ENCODE measurements at regions not wholly inside any gene's neighbourhood (a gene's known extent, or its start where the extent isn't known, plus 50 kb on each side); places are given as distances from the start of the nearest gene placed in this dataset.

DNA sequence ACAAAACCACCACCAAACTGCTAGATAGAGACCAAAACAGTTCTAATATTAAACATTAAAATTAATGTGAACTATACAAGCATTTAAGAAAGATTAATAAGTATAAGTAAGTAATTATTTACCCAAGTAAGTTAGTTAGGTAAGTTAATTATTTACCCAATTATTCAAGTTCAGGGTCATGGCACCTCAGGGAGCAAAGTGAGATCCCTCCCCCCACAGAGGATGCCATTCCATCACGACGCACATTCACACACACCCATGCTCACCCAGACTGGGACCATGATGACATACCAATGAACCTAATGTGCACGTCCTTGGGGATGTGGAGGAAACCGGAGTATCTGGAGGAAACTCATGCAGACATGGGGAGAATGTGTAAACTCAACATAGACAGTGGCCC lies 229.1 kb downstream of the NR2F2 start (continued):
- TF ChIP-seq NFE2L1 (CRISPR knock-in tag; IDR thresholded peaks at IDR 0.05): no peak
- no peak for TF ChIP-seq RORB (CRISPR knock-in tag; IDR thresholded peaks at IDR 0.05)
- TF ChIP-seq NFATC4 (CRISPR knock-in tag; IDR thresholded peaks at IDR 0.05): no peak
- no peak for TF ChIP-seq NR2C2 (CRISPR knock-in tag; IDR thresholded peaks at IDR 0.05)
- TF ChIP-seq HMGA2 (CRISPR knock-in tag; IDR thresholded peaks at IDR 0.05): no peak
- no peak for TF ChIP-seq PREB (CRISPR knock-in tag; IDR thresholded peaks at IDR 0.05; ENCODE audit: borderline replicate concordance)
- no peak for TF ChIP-seq USF1 (CRISPR knock-in tag; IDR thresholded peaks at IDR 0.05)

DNA sequence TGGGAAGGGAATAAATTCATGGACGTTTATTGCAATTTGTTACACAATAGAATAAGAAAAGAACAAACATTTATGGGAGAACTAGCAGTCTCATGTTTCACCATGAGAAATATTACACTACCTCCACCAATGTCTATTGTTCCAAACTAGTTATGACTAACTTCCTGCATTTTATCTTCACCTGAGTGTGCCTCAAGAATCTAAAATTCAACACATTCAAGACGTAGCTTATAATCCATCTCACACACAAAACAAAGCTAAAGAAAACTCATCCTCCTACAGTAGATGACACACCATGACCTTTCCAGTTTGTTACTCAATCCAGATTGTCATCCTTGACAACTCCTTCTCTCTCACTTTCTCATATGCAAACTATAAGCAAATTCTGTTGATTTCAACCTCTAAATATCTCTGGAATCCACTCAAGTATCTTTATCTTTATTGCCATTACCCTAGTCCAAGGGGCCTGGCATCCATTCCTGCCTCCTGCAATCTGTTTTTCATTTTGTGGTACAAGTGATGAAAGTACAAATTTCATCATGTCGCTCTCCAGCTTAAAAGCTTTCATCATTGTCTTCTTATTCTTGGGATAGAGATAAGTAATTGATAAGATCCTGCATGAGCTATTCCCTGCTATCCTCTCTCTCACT lies 229.9 kb downstream of the NR2F2 start:
- 0 out of 2 replicates have a peak, but pooled peaks cover 2% of the 10 kb centered on the region for H3K4me1 Mint-ChIP-seq
- CTCF ChIA-PET: no interaction called here
- TF ChIP-seq SOX15 (CRISPR knock-in tag; IDR thresholded peaks at IDR 0.05): no peak
- TF ChIP-seq USF1 (CRISPR knock-in tag; IDR thresholded peaks at IDR 0.05): no peak
- TF ChIP-seq RORB (CRISPR knock-in tag; IDR thresholded peaks at IDR 0.05): no peak
- no peak for TF ChIP-seq GABPB1 (CRISPR knock-in tag; IDR thresholded peaks at IDR 0.05)
- no peak for TF ChIP-seq ZNF532 (CRISPR knock-in tag; IDR thresholded peaks at IDR 0.05; ENCODE audit: borderline replicate concordance)
- no peak for TF ChIP-seq ATF1 (CRISPR knock-in tag; IDR thresholded peaks at IDR 0.05)
- TF ChIP-seq ZNF423 (CRISPR knock-in tag; IDR thresholded peaks at IDR 0.05): no peak
- TF ChIP-seq ZNF138 (CRISPR knock-in tag; conservative IDR thresholded peaks at IDR 0.05): no peak
- no peak for TF ChIP-seq FOXP4 (CRISPR knock-in tag; IDR thresholded peaks at IDR 0.05)
- no peaks in the 10 kb centered on the region; the same call in 1 of the 2 replicates for H3K27me3 Mint-ChIP-seq (ENCODE audit: low read depth)
- no peak for ATAC-seq
- POLR2A ChIA-PET: no interaction called here
- no peaks in the 10 kb centered on the region; the same call in 1 of the 2 replicates for H3K36me3 Mint-ChIP-seq
- no peak overlapping the region for H3K27ac Mint-ChIP-seq
- H3K9me3 Mint-ChIP-seq: peaks cover 22% of the 10 kb centered on the region
- H3K4me3 Mint-ChIP-seq: no peak overlapping the region
- no peak for DNase-seq (ENCODE audit: low spot score)

DNA sequence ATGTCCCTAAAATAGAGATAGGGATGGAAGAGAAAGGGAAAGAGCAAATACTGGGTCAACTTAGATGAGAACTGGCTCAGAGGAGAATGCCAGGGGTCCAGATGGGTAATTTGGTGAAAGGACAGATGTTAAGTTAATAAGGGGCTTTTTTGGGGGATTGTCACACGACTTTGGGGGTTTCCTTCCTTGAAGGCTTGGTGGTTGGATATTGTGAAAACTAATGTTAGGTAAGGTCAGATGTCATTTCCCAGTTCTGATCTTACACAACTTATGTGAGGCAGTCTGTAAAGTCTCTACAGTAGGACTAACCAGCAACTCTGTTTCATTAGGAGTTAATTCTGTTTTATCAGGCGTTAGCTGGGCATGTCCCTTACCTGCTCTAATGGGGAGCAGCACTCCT lies 231.1 kb downstream of the NR2F2 start:
- Mint-ChIP-seq H3K36me3 (no peaks in the 10 kb centered on the region; the same call in 1 of the 2 replicates), H3K27ac (no peak overlapping the region), H3K4me1 (0 out of 2 replicates have a peak, but pooled peaks cover 2% of the 10 kb centered on the region), H3K9me3 (peaks cover 22% of the 10 kb centered on the region), H3K4me3 (no peak overlapping the region), H3K27me3 (ENCODE audit: low read depth) (no peaks in the 10 kb centered on the region; the same call in 1 of the 2 replicates)
- CTCF ChIA-PET: no interaction called here
- no peak for ATAC-seq
- no peak for DNase-seq (ENCODE audit: low spot score)
- POLR2A ChIA-PET: no interaction called here
- TF ChIP-seq ATF3 (CRISPR knock-in tag; conservative IDR thresholded peaks at IDR 0.05) (no peak), ERG (CRISPR knock-in tag; IDR thresholded peaks at IDR 0.05) (no peak), MXD4 (CRISPR knock-in tag; IDR thresholded peaks at IDR 0.05; ENCODE audit: borderline replicate concordance) (no peak), ZNF317 (CRISPR knock-in tag; IDR thresholded peaks at IDR 0.05; ENCODE audit: borderline replicate concordance, low read depth) (no peak)
- TF ChIP-seq, protein P1, sequence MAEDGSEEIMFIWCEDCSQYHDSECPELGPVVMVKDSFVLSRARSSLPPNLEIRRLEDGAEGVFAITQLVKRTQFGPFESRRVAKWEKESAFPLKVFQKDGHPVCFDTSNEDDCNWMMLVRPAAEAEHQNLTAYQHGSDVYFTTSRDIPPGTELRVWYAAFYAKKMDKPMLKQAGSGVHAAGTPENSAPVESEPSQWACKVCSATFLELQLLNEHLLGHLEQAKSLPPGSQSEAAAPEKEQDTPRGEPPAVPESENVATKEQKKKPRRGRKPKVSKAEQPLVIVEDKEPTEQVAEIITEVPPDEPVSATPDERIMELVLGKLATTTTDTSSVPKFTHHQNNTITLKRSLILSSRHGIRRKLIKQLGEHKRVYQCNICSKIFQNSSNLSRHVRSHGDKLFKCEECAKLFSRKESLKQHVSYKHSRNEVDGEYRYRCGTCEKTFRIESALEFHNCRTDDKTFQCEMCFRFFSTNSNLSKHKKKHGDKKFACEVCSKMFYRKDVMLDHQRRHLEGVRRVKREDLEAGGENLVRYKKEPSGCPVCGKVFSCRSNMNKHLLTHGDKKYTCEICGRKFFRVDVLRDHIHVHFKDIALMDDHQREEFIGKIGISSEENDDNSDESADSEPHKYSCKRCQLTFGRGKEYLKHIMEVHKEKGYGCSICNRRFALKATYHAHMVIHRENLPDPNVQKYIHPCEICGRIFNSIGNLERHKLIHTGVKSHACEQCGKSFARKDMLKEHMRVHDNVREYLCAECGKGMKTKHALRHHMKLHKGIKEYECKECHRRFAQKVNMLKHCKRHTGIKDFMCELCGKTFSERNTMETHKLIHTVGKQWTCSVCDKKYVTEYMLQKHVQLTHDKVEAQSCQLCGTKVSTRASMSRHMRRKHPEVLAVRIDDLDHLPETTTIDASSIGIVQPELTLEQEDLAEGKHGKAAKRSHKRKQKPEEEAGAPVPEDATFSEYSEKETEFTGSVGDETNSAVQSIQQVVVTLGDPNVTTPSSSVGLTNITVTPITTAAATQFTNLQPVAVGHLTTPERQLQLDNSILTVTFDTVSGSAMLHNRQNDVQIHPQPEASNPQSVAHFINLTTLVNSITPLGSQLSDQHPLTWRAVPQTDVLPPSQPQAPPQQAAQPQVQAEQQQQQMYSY (CRISPR knock-in tag; IDR thresholded peaks at IDR 0.05): no peak

Data from WTC11 (cell line).